AG10803 (cell line): ENCODE measurements at regions not wholly inside any gene's neighbourhood (a gene's known extent, or its start where the extent isn't known, plus 50 kb on each side); places are given as distances from the start of the nearest gene placed in this dataset.

ENCODE experiments used
- DNase-seq: peaks from one replicate; pipeline ENCODE4 v3.0.0; 2010; ENCODE audit warnings: low read depth
- H3K4me3 ChIP-seq: 2 replicates; pipeline ENCODE4 v1.5.1; 2011; ENCODE audit warnings: mild to moderate bottlenecking, low read length, control low read depth
- TF ChIP-seq, protein P1 (sequence below): conservative IDR thresholded peaks from 2 replicates; pipeline ENCODE4 v1.5.1; 2011; ENCODE audit warnings: mild to moderate bottlenecking, low read length, control low read depth, inconsistent platforms

DNA sequence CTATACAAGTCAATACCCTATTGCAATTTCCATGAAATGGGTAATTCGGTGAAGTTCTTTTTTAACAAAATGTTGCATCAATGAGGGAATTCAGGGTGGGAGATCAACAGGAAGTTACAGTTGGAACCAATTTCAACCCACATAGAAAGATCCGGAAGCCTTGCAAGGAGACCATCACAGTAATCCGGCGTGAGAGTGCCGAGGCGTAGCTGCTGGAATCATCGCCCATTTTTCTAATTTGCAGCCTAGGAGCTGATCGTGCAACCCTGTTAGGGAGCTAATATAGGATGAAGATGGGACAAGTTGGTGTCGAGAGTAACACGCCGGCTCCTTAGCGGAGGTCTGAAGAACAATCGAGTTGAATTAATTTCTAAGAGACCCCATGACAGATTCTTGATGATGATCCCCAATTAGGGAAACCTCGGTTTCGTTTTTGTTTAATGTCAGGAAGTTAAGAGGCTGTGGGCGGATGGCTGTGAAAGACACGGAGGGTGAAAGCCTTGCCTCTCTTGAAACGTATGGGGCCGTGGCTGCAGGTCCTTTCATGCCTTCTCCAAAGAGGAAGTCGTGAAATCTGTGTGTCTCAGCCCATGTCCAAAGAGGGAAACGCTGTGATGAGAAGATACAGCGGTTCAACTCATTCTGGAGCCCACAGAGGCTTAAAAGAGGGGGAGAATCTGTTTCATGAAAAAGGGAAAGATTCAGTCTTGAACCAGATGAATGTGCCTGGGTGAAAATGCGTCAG is 51.2 kb upstream of the CARD11 start:
- TF ChIP-seq, protein P1, sequence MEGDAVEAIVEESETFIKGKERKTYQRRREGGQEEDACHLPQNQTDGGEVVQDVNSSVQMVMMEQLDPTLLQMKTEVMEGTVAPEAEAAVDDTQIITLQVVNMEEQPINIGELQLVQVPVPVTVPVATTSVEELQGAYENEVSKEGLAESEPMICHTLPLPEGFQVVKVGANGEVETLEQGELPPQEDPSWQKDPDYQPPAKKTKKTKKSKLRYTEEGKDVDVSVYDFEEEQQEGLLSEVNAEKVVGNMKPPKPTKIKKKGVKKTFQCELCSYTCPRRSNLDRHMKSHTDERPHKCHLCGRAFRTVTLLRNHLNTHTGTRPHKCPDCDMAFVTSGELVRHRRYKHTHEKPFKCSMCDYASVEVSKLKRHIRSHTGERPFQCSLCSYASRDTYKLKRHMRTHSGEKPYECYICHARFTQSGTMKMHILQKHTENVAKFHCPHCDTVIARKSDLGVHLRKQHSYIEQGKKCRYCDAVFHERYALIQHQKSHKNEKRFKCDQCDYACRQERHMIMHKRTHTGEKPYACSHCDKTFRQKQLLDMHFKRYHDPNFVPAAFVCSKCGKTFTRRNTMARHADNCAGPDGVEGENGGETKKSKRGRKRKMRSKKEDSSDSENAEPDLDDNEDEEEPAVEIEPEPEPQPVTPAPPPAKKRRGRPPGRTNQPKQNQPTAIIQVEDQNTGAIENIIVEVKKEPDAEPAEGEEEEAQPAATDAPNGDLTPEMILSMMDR = no peak
- no peak for DNase-seq
- H3K4me3 ChIP-seq = no peak overlapping the region

DNA sequence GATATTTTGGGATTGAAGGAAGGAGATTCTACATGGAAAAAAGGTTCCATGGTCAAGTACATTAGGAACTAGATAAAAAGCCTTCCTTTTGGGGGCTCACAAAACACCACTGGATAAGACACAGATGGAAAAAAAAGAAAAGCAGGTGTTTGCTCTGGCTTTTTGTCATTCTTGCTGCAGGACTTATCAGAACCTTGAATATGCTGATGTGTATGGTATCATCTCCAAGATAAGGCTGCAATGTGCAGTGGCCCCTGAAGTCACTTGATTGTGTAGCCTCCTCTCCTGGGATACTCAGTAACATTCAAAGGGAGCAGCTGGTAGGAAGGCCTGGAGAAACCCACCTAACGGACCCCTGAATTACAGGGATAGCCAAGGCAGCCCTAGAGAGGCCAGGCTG is 54.1 kb upstream of the CARD11 start:
- TF ChIP-seq, protein P1 = no peak
- no peak for DNase-seq
- H3K4me3 ChIP-seq = no peak overlapping the region

DNA sequence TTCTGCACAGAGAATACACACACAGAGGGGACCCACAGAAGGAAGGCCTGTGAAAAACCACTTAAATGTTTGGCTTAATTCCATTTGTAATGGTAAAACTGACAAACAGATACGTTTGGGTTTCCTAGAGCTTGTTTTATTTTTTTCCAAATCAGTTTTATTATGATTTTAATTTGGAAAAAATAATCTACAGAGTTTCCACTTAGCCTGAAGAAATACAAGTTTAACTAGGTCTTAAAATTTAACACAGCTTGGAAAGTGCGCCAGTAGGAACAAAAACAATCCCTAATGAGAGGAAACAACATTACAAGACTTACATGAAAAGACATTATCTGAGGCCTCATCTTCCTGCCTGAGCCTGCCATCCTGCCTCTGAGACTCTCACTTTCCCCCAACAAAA is 58.5 kb upstream of the CARD11 start:
- DNase-seq = no peak
- no peak overlapping the region for H3K4me3 ChIP-seq
- TF ChIP-seq, protein P1 = no peak

DNA sequence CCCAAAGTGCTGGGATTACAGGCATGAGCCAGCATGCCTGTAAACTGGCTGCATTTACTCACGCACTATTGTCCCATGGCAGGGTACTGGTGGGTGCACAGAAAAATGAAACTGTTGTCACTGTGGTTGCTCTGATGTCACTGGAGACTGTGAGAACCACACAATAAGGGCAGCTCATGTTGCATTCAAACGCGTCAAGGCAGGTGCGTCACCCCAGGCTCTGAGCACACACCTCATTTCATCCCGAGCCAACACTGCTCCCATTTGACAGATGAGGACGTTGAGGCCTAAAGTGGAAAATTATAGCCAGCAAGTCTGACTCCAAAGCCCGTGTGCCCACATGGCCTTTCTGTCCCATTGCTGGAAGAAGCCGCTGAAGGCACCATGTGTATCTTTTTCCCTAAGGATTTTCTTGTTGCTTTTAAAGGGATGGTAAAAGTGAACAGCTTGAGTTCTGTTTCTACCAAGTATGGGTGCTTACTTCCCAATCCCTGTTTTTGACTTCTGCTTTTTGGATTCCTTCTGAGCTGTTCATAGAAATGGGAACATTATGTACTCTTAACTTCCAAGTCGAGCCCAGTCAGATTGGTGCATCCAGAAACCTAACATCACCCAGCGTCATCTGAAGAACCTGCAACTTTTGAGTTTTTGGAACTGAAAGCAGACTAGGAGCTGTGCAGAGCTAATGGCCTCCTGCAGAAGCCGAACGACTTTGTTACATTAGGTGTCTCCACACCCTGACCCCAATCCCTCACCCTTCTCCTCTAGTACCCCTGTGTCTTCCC is 60.1 kb upstream of the CARD11 start:
- H3K4me3 ChIP-seq = no peak overlapping the region
- no peak for DNase-seq
- TF ChIP-seq, protein P1 = no peak

DNA sequence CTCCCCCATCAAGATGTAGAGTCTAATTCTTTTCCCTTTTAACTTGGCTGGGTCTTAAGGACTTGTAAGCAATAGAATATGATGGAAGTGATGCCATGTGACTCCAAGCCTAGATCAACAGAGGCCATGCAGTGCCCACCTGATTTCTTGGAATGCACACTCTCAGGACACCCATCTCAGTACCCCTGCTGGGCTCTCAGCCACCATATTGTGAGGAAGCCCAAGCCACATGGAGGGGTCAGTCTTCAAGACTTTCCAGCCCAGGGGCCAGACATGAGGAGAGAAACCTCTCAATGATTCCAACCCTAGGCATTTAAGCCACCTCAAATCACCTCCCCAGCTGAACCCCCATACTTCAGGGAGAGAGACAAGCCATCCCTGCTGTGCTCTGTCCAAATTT is 62.2 kb upstream of the CARD11 start:
- H3K4me3 ChIP-seq = no peak overlapping the region
- TF ChIP-seq, protein P1 = no peak
- no peak for DNase-seq

DNA sequence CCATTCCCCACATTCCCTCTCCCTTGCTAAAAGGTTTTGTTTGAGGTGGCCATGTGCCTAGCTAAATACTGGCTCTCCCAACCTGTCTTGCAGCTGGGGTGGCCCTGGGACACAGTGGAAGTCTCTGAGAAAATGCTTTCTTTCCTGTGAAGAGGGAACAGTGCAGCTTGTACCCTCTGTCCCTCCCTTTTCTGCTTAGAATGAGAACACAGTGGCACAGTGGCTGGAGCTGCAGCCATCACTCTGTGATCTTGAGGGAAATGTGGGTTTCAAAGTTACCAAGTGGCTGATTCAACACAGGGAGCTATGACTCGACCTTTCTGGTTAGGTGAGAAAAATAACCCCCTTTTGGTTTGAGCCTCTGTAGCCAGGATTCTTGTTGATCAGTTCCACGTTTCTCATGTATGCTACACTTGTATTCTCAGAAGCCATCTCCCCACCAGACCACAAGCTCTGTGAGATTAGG is 62.7 kb upstream of the CARD11 start:
- no peak overlapping the region for H3K4me3 ChIP-seq
- TF ChIP-seq, protein P1 = no peak
- no peak for DNase-seq
